ENCODE measurements at regions not wholly inside any gene's neighbourhood (a gene's known extent, or its start where the extent isn't known, plus 50 kb on each side); places are given as distances from the start of the nearest gene placed in this dataset.

- TF ChIP-seq RORB (CRISPR knock-in tag; IDR thresholded peaks at IDR 0.05): no peak
- TF ChIP-seq GRHL2 (CRISPR knock-in tag; IDR thresholded peaks at IDR 0.05; ENCODE audit: insufficient replicate concordance, severe bottlenecking): no peak
- TF ChIP-seq PRRX2 (CRISPR knock-in tag; IDR thresholded peaks at IDR 0.05): no peak
- ATAC-seq: no peak
- ChIA-PET CTCF (no interaction called here), POLR2A (no interaction called here)
- H3K27me3 Mint-ChIP-seq (ENCODE audit: low read depth): no peaks in the 10 kb centered on the region
- no peak for DNase-seq (ENCODE audit: low spot score)
- H3K4me3 Mint-ChIP-seq: no peak overlapping the region
- H3K27ac Mint-ChIP-seq: no peak overlapping the region
- H3K4me1 Mint-ChIP-seq: 0 out of 2 replicates have a peak, but pooled peaks cover under 1% of the 10 kb centered on the region
- peaks cover 3% of the 10 kb centered on the region for H3K9me3 Mint-ChIP-seq
- no peaks in the 10 kb centered on the region for H3K36me3 Mint-ChIP-seq
Observed at GRCh38 chr4:52477191-52477780, 181.8 kb downstream of the USP46 start.

DNA sequence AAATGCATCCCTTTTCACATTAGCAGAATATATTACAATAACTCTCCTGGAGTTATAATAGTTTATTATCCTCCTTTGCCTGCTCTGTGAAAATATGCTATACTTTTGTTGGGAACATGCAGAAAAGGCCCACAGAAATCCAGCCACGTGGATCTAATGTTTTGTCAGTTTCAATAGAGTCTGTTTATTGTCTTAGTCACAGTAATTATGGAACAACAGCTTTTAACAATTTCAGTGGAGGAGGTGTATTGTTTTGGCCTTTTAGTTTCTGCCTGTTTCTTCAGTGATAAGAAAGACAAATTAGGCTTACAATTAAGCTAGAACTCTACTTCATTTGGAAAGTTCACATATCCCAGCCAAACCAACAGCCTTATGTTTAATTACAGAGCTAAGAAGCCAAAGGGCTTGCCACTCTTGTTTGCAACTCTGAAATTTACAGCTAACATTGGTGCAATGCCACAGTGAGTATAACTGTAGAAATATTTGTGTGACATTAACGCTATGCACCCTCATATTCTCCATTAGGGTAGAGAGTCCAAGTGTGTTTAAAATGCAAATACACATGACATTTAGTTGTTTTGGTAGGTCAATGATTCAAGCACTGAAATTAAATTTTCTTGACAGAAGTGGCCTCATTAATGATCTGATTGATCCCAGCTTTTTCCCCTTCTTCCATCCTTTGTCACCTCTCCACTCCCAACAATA is 175.8 kb downstream of the USP46 start:
- no peak overlapping the region for H3K27ac Mint-ChIP-seq
- TF ChIP-seq ETV6 (CRISPR knock-in tag; IDR thresholded peaks at IDR 0.05): no peak
- no peak for TF ChIP-seq TEAD4 (CRISPR knock-in tag; IDR thresholded peaks at IDR 0.05)
- TF ChIP-seq ERG (CRISPR knock-in tag; IDR thresholded peaks at IDR 0.05): no peak
- TF ChIP-seq, protein P1, sequence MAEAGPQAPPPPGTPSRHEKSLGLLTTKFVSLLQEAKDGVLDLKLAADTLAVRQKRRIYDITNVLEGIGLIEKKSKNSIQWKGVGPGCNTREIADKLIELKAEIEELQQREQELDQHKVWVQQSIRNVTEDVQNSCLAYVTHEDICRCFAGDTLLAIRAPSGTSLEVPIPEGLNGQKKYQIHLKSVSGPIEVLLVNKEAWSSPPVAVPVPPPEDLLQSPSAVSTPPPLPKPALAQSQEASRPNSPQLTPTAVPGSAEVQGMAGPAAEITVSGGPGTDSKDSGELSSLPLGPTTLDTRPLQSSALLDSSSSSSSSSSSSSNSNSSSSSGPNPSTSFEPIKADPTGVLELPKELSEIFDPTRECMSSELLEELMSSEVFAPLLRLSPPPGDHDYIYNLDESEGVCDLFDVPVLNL (CRISPR knock-in tag; IDR thresholded peaks at IDR 0.05; ENCODE audit: borderline replicate concordance, low read depth): no peak
- no peak for TF ChIP-seq ZNF232 (CRISPR knock-in tag; IDR thresholded peaks at IDR 0.05)
- TF ChIP-seq NFATC4 (CRISPR knock-in tag; IDR thresholded peaks at IDR 0.05): no peak
- TF ChIP-seq PREB (CRISPR knock-in tag; IDR thresholded peaks at IDR 0.05; ENCODE audit: borderline replicate concordance): no peak
- peaks cover 3% of the 10 kb centered on the region for H3K9me3 Mint-ChIP-seq
- no peak for DNase-seq (ENCODE audit: low spot score)
- no peaks in the 10 kb centered on the region for H3K4me1 Mint-ChIP-seq
- H3K27me3 Mint-ChIP-seq (ENCODE audit: low read depth): no peaks in the 10 kb centered on the region
- no peak for ATAC-seq
- ChIA-PET POLR2A (interaction anchor here (0.5 kb wide), 1 partner anchor 503 kb away, joined by 3 read pairs; no protein-coding TSS in a partner anchor), CTCF (no interaction called here)
- no peak overlapping the region for H3K4me3 Mint-ChIP-seq
- H3K36me3 Mint-ChIP-seq: no peaks in the 10 kb centered on the region

DNA sequence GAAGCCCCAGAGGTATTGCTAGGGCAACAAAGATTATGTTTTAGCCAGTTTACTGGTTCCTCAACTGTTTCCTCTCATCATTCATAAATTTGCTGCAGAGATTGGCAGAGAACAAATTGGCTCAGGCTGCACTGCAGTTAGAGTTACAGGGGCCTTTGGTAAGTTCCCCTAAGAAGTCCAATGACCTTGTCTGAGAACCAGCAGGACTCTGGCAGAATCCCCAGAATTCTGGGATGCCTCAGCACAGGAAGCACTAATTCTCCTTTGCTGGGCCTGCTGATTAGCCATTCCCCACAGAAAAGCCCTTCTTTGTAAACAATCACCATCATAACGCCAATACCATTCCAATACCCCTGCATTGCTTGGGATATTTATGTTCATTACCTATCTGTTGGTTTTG is 151.3 kb downstream of the USP46 start:
- no peaks in the 10 kb centered on the region for H3K36me3 Mint-ChIP-seq
- H3K27ac Mint-ChIP-seq: no peak overlapping the region
- H3K4me1 Mint-ChIP-seq: no peaks in the 10 kb centered on the region
- CTCF ChIA-PET: no interaction called here
- no peaks in the 10 kb centered on the region for H3K9me3 Mint-ChIP-seq
- DNase-seq (ENCODE audit: low spot score) (no peak), ATAC-seq (no peak)
- POLR2A ChIA-PET: no interaction called here
- H3K4me3 Mint-ChIP-seq: no peak overlapping the region
- peaks cover 20% of the 10 kb centered on the region for H3K27me3 Mint-ChIP-seq (ENCODE audit: low read depth)
- TF ChIP-seq EMX1 (CRISPR knock-in tag; IDR thresholded peaks at IDR 0.05): no peak
- TF ChIP-seq KAT7 (CRISPR knock-in tag; IDR thresholded peaks at IDR 0.05; ENCODE audit: borderline replicate concordance): no peak
- no peak for TF ChIP-seq NFE2L1 (CRISPR knock-in tag; IDR thresholded peaks at IDR 0.05)
- TF ChIP-seq, protein P2, sequence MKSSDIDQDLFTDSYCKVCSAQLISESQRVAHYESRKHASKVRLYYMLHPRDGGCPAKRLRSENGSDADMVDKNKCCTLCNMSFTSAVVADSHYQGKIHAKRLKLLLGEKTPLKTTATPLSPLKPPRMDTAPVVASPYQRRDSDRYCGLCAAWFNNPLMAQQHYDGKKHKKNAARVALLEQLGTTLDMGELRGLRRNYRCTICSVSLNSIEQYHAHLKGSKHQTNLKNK (CRISPR knock-in tag; IDR thresholded peaks at IDR 0.05): no peak
- no peak for TF ChIP-seq ZNF121 (CRISPR knock-in tag; IDR thresholded peaks at IDR 0.05)
- TF ChIP-seq JAZF1 (CRISPR knock-in tag; IDR thresholded peaks at IDR 0.05): no peak
- no peak for TF ChIP-seq PREB (CRISPR knock-in tag; IDR thresholded peaks at IDR 0.05; ENCODE audit: borderline replicate concordance)
- TF ChIP-seq ZNF532 (CRISPR knock-in tag; IDR thresholded peaks at IDR 0.05; ENCODE audit: borderline replicate concordance): no peak
- no peak for TF ChIP-seq ATF6 (CRISPR knock-in tag; IDR thresholded peaks at IDR 0.05)
- TF ChIP-seq, protein P3, sequence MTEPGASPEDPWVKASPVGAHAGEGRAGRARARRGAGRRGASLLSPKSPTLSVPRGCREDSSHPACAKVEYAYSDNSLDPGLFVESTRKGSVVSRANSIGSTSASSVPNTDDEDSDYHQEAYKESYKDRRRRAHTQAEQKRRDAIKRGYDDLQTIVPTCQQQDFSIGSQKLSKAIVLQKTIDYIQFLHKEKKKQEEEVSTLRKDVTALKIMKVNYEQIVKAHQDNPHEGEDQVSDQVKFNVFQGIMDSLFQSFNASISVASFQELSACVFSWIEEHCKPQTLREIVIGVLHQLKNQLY (CRISPR knock-in tag; IDR thresholded peaks at IDR 0.05): no peak
